ENCODE measurements at regions not wholly inside any gene's neighbourhood (a gene's known extent, or its start where the extent isn't known, plus 50 kb on each side); places are given as distances from the start of the nearest gene placed in this dataset.
"Not testable (repeated sequence)": the region's sequence is repeated elsewhere in the genome, so short reads cannot be mapped to it uniquely, and the experiment has no call there.

- H3K36me3 ChIP-seq (ENCODE audit: control insufficient read depth, insufficient read depth, low read length); H3K4me1 ChIP-seq (ENCODE audit: control insufficient read depth, insufficient read depth, low read length); H3K9me3 ChIP-seq (ENCODE audit: control insufficient read depth, insufficient read depth, low read length); H3K9ac ChIP-seq (ENCODE audit: low read depth, low read length); H3K27me3 ChIP-seq (ENCODE audit: control insufficient read depth, insufficient read depth, low read length); H3K4me3 ChIP-seq (ENCODE audit: low read depth, low read length): not testable (repeated sequence)
Measured at GRCh38 chr3:597746-598145, 401.2 kb downstream of the CHL1 start.

- H3K9ac ChIP-seq (ENCODE audit: low read depth, low read length); H3K27me3 ChIP-seq (ENCODE audit: control insufficient read depth, insufficient read depth, low read length); H3K9me3 ChIP-seq (ENCODE audit: control insufficient read depth, insufficient read depth, low read length); H3K36me3 ChIP-seq (ENCODE audit: control insufficient read depth, insufficient read depth, low read length); H3K4me1 ChIP-seq (ENCODE audit: control insufficient read depth, insufficient read depth, low read length); H3K4me3 ChIP-seq (ENCODE audit: low read depth, low read length): not testable (repeated sequence)
Measured at GRCh38 chr3:607480-607879, 410.9 kb downstream of the CHL1 start.

- Histone ChIP-seq H3K9ac (ENCODE audit: low read depth, low read length) (no peak overlapping the region), H3K27me3 (ENCODE audit: control insufficient read depth, insufficient read depth, low read length) (no peaks in the 10 kb centered on the region), H3K9me3 (ENCODE audit: control insufficient read depth, insufficient read depth, low read length) (no peaks in the 10 kb centered on the region), H3K36me3 (ENCODE audit: control insufficient read depth, insufficient read depth, low read length) (no peaks in the 10 kb centered on the region), H3K4me3 (ENCODE audit: low read depth, low read length) (no peak overlapping the region), H3K4me1 (ENCODE audit: control insufficient read depth, insufficient read depth, low read length) (no peaks in the 10 kb centered on the region)
Measured at GRCh38 chr3:621714-622113, 425.2 kb downstream of the CHL1 start.

- Histone ChIP-seq H3K4me1 (ENCODE audit: control insufficient read depth, insufficient read depth, low read length) (no peaks in the 10 kb centered on the region), H3K9me3 (ENCODE audit: control insufficient read depth, insufficient read depth, low read length) (no peaks in the 10 kb centered on the region), H3K9ac (ENCODE audit: low read depth, low read length) (no peak overlapping the region), H3K27me3 (ENCODE audit: control insufficient read depth, insufficient read depth, low read length) (no peaks in the 10 kb centered on the region), H3K4me3 (ENCODE audit: low read depth, low read length) (no peak overlapping the region), H3K36me3 (ENCODE audit: control insufficient read depth, insufficient read depth, low read length) (no peaks in the 10 kb centered on the region)
Measured at GRCh38 chr3:622314-622713, 425.8 kb downstream of the CHL1 start.

- H3K27me3 ChIP-seq (ENCODE audit: control insufficient read depth, insufficient read depth, low read length), result no peaks in the 10 kb centered on the region
- no peaks in the 10 kb centered on the region for H3K9me3 ChIP-seq (ENCODE audit: control insufficient read depth, insufficient read depth, low read length)
- no peaks in the 10 kb centered on the region for H3K36me3 ChIP-seq (ENCODE audit: control insufficient read depth, insufficient read depth, low read length)
- H3K4me3 ChIP-seq (ENCODE audit: low read depth, low read length), result no peak overlapping the region
- no peaks in the 10 kb centered on the region for H3K4me1 ChIP-seq (ENCODE audit: control insufficient read depth, insufficient read depth, low read length)
- no peak overlapping the region for H3K9ac ChIP-seq (ENCODE audit: low read depth, low read length)
Measured at GRCh38 chr3:623914-624545, 427.5 kb downstream of the CHL1 start.

- Histone ChIP-seq H3K4me3 (ENCODE audit: low read depth, low read length) (no peak overlapping the region), H3K27me3 (ENCODE audit: control insufficient read depth, insufficient read depth, low read length) (no peaks in the 10 kb centered on the region), H3K9ac (ENCODE audit: low read depth, low read length) (no peak overlapping the region), H3K36me3 (ENCODE audit: control insufficient read depth, insufficient read depth, low read length) (no peaks in the 10 kb centered on the region), H3K4me1 (ENCODE audit: control insufficient read depth, insufficient read depth, low read length) (no peaks in the 10 kb centered on the region), H3K9me3 (ENCODE audit: control insufficient read depth, insufficient read depth, low read length) (no peaks in the 10 kb centered on the region)
Measured at GRCh38 chr3:632571-633170, 436.1 kb downstream of the CHL1 start.

DNA sequence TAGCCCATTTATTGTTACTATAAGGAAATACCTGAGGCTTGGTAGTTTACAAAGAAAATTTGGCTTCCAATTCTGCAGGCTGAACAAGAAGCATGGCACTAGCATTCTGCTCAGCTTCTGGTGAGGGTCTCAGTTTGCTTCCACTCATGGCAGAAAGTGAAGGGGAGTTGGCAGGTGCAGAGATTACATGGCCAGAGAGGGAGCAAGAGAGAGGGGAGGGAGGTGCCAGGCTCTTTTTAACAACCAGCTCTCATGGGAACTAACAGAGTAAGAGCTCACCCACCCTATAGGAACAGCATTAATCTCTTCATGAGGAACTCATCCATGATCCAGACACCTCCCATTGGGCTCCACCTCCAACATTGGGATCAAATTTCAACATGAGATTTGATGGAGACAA is 437.9 kb downstream of the CHL1 start:
- no peak overlapping the region for H3K9ac ChIP-seq (ENCODE audit: low read depth, low read length)
- H3K4me1 ChIP-seq (ENCODE audit: control insufficient read depth, insufficient read depth, low read length), result no peaks in the 10 kb centered on the region
- H3K4me3 ChIP-seq (ENCODE audit: low read depth, low read length), result no peak overlapping the region
- H3K9me3 ChIP-seq (ENCODE audit: control insufficient read depth, insufficient read depth, low read length), result no peaks in the 10 kb centered on the region
- no peaks in the 10 kb centered on the region for H3K36me3 ChIP-seq (ENCODE audit: control insufficient read depth, insufficient read depth, low read length)
- H3K27me3 ChIP-seq (ENCODE audit: control insufficient read depth, insufficient read depth, low read length), result no peaks in the 10 kb centered on the region

- Histone ChIP-seq H3K27me3 (ENCODE audit: control insufficient read depth, insufficient read depth, low read length) (no peaks in the 10 kb centered on the region), H3K9me3 (ENCODE audit: control insufficient read depth, insufficient read depth, low read length) (no peaks in the 10 kb centered on the region), H3K4me1 (ENCODE audit: control insufficient read depth, insufficient read depth, low read length) (no peaks in the 10 kb centered on the region), H3K9ac (ENCODE audit: low read depth, low read length) (no peak overlapping the region), H3K4me3 (ENCODE audit: low read depth, low read length) (no peak overlapping the region), H3K36me3 (ENCODE audit: control insufficient read depth, insufficient read depth, low read length) (no peaks in the 10 kb centered on the region)
Measured at GRCh38 chr3:635393-635792, 438.8 kb downstream of the CHL1 start.

GRCh38 chr3:643376-643775 is 446.8 kb downstream of the CHL1 start:
- Histone ChIP-seq H3K9me3 (ENCODE audit: control insufficient read depth, insufficient read depth, low read length) (no peaks in the 10 kb centered on the region), H3K27me3 (ENCODE audit: control insufficient read depth, insufficient read depth, low read length) (no peaks in the 10 kb centered on the region), H3K36me3 (ENCODE audit: control insufficient read depth, insufficient read depth, low read length) (no peaks in the 10 kb centered on the region), H3K9ac (ENCODE audit: low read depth, low read length) (no peak overlapping the region), H3K4me1 (ENCODE audit: control insufficient read depth, insufficient read depth, low read length) (no peaks in the 10 kb centered on the region), H3K4me3 (ENCODE audit: low read depth, low read length) (no peak overlapping the region)

DNA sequence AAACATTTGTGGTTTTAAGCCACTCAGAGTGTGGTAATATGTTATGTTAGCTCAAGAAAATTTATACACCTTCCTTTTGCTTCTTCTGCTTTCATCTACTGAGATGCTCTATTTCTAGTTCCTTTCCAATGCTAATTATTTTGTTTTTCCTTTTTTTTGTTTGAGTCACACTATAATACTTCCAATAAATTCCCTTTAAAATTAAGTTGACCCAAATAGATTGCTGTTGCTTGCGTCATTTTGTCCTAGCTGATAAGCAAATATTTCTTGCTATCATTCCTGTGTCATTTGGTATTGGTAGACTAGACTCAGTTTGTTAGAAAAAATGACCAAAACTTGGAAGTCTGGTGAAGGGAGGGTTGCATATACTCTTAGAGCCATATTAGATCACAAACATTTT is 437.0 kb upstream of the CNTN6 start:
- Histone ChIP-seq H3K27me3 (ENCODE audit: control insufficient read depth, insufficient read depth, low read length) (no peaks in the 10 kb centered on the region), H3K9me3 (ENCODE audit: control insufficient read depth, insufficient read depth, low read length) (no peaks in the 10 kb centered on the region), H3K4me3 (ENCODE audit: low read depth, low read length) (no peak overlapping the region), H3K4me1 (ENCODE audit: control insufficient read depth, insufficient read depth, low read length) (no peaks in the 10 kb centered on the region), H3K36me3 (ENCODE audit: control insufficient read depth, insufficient read depth, low read length) (no peaks in the 10 kb centered on the region), H3K9ac (ENCODE audit: low read depth, low read length) (no peak overlapping the region)

DNA sequence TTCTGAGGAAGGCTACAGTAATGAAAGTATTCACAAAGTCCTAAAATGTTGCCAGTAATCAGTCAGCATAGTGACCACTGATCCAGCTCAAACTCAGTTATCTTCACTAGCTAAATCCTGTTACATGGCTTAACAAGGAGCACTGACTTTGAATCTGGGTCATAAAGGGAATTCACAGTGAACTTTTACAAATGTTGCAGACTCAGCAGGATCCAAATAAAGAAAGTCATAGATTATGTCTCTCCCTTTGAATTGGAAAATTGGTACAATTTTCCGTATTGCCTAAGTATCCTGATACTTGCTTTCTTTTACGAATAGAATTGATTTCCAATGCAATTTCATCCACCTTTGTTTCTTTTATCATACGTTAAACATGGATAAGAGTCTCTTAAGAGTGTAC is 431.5 kb upstream of the CNTN6 start:
- H3K9ac ChIP-seq (ENCODE audit: low read depth, low read length), result no peak overlapping the region
- H3K36me3 ChIP-seq (ENCODE audit: control insufficient read depth, insufficient read depth, low read length), result no peaks in the 10 kb centered on the region
- H3K27me3 ChIP-seq (ENCODE audit: control insufficient read depth, insufficient read depth, low read length), result no peaks in the 10 kb centered on the region
- no peak overlapping the region for H3K4me3 ChIP-seq (ENCODE audit: low read depth, low read length)
- H3K4me1 ChIP-seq (ENCODE audit: control insufficient read depth, insufficient read depth, low read length), result no peaks in the 10 kb centered on the region
- no peaks in the 10 kb centered on the region for H3K9me3 ChIP-seq (ENCODE audit: control insufficient read depth, insufficient read depth, low read length)

DNA sequence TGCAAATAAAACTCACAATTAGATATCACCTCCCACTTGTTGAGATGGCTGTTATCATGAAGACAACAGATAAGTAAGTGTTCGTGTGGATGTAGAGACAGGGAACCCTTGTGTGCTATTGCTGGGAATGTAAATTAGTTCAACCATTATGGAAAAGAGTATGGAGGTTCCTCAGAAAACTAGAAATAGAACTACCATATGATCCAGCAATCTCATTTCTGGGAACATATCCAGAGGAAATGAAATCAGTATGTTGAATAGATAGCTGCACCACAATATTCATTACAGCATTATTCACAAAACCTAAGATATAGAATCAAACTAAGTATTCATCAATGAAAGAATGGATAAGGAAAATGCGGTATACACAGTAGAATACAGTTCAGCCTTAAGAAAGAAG is 418.7 kb upstream of the CNTN6 start:
- H3K4me3 ChIP-seq (ENCODE audit: low read depth, low read length), result no peak overlapping the region
- H3K4me1 ChIP-seq (ENCODE audit: control insufficient read depth, insufficient read depth, low read length), result no peaks in the 10 kb centered on the region
- no peaks in the 10 kb centered on the region for H3K27me3 ChIP-seq (ENCODE audit: control insufficient read depth, insufficient read depth, low read length)

More for the DNA sequence above, 418.7 kb upstream of the CNTN6 start:
- no peak overlapping the region for H3K9ac ChIP-seq (ENCODE audit: low read depth, low read length)
- H3K9me3 ChIP-seq (ENCODE audit: control insufficient read depth, insufficient read depth, low read length), result no peaks in the 10 kb centered on the region
- no peaks in the 10 kb centered on the region for H3K36me3 ChIP-seq (ENCODE audit: control insufficient read depth, insufficient read depth, low read length)

Measured in iPS-15b (cell line).